Common myeloid progenitor, CD34-positive (primary cell): ENCODE measurements at regions not wholly inside any gene's neighbourhood (a gene's known extent, or its start where the extent isn't known, plus 50 kb on each side); places are given as distances from the start of the nearest gene placed in this dataset.

ENCODE experiments used
- CTCF ChIA-PET: fragments of 350-600 bp; sonication (Branson Sonifier 250); formaldehyde crosslinking; loops from one replicate; lab custom pipeline; 2021; ENCODE audit warnings: antibody characterized with exemption; lab: Charles Lee
- POLR2A ChIA-PET: fragments of 350-600 bp; sonication (Branson Sonifier 250); formaldehyde crosslinking; loops from one replicate; lab custom pipeline; 2021; ENCODE audit warnings: antibody characterized with exemption; lab: Charles Lee
- DNase-seq, 3 donors: peaks; one replicate each; pipeline versions ENCODE4 v3.0.0 to v3.0.0-alpha.2; 2013
- H3K27ac ChIP-seq, 2 experiments: 1 replicate in 1 of 2; 2 replicates in 1 of 2; pipeline ENCODE4 v1.7.0; 2013; ENCODE audit warnings: inconsistent platforms in 2 of 2, low read length in 2 of 2, mild to moderate bottlenecking in 2 of 2, low read depth in 1 of 2, moderate library complexity in 1 of 2; ENCODE audit not compliant: severe bottlenecking in 2 of 2, insufficient read depth in 1 of 2, poor library complexity in 1 of 2
- H3K27me3 ChIP-seq, 5 experiments: replicated peaks in 2 of 5; 1 replicate in 3 of 5; 2 replicates in 2 of 5; pipeline versions ENCODE4 v1.6.1 to v1.7.0; 2013; ENCODE audit warnings: low read length in 4 of 5, mild to moderate bottlenecking in 2 of 5, moderate library complexity in 2 of 5, inconsistent platforms in 1 of 5; ENCODE audit not compliant: insufficient read depth in 5 of 5, control insufficient read depth in 4 of 5
- H3K36me3 ChIP-seq, 4 experiments: 1 replicate in 2 of 4; 2 replicates in 2 of 4; pipeline versions ENCODE4 v1.6.1 to v1.7.0; 2013; ENCODE audit warnings: low read length in 3 of 4, control low read depth in 1 of 4, mild to moderate bottlenecking in 1 of 4; ENCODE audit not compliant: control insufficient read depth in 4 of 4, insufficient read depth in 4 of 4
- H3K4me1 ChIP-seq, 4 experiments: 1 replicate in 3 of 4; 2 replicates in 1 of 4; pipeline versions ENCODE4 v1.6.1 to v1.7.1; 2013; ENCODE audit warnings: low read length in 3 of 4, mild to moderate bottlenecking in 3 of 4, control low read depth in 1 of 4, inconsistent platforms in 1 of 4, moderate library complexity in 1 of 4; ENCODE audit not compliant: control insufficient read depth in 4 of 4, insufficient read depth in 4 of 4; ENCODE audit errors: control extremely low read depth in 1 of 4
- H3K4me3 ChIP-seq, 7 experiments: 1 replicate in 4 of 7; 2 replicates in 3 of 7; pipeline versions ENCODE4 v1.5.1 to v1.7.0; 2013; ENCODE audit warnings: mild to moderate bottlenecking in 7 of 7, low read length in 6 of 7, moderate library complexity in 6 of 7, inconsistent platforms in 2 of 7, low read depth in 2 of 7, control low read depth in 1 of 7; ENCODE audit not compliant: insufficient read depth in 4 of 7, control insufficient read depth in 1 of 7; ENCODE audit errors: extremely low read depth in 1 of 7
- H3K9me3 ChIP-seq, 5 experiments: 1 replicate in 4 of 5; 2 replicates in 1 of 5; pipeline versions ENCODE4 v1.6.1 to v1.7.1; 2013; ENCODE audit warnings: low read length in 4 of 5, mild to moderate bottlenecking in 2 of 5, inconsistent platforms in 1 of 5, low read depth in 1 of 5, moderate library complexity in 1 of 5; ENCODE audit not compliant: control insufficient read depth in 4 of 5, insufficient read depth in 2 of 5; ENCODE audit errors: control extremely low read depth in 1 of 5
- WGBS: methylation state at CpG from one replicate; pipeline ENCODE4 v1.1.5; 2013; ENCODE audit not compliant: insufficient coverage; 5-methylcytosine and 5-hydroxymethylcytosine counted together

DNA sequence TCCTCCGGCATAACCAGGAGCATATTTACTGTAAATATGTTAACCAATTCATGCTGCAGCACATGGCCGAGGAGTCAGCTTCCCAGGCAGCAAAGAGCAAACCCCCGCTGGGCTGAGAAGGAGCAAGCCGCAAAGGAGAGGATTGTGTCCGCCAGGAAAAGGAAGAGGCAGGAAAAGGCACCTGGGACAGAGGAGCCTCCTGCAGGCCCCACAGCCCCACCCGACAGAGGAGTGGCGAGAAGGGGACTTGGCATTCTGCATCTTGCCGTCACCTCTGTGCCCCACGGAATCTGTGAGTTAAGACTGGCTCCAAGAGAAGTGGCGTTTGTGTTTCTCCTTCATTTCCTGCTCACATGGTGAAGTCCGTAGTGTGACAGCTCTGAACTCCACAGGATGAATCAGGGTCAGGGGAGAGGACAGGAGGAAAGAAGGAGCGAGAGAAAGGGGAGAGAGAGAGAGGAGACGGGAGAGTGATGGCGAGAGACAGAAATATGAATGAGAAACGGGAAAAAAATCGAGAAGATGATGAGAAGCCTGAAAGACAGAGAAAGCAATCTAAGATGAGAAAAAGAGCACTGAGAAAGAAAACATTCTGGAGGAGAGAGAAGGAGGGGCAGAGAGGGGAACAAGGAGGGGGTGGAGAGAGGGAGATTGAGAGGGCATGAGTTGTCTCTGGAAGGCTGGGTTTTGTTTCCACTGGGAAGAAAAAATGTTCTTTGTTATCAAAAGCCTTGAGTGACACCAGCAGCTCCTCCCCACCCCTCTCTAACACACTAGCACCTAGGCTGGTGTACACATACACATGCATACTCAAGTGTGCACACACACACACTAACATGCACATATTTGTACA, 489.6 kb downstream of the MN1 start:
- WGBS: 68% methylated on average over 15 of the region's 16 CpGs
- Histone ChIP-seq H3K4me3 (no peak overlapping the region), H3K27ac (no peak overlapping the region), H3K4me1 (peaks cover 0 to 13% (median 10%) of the 10 kb centered on the region in 4 experiments), H3K36me3 (no peaks in the 10 kb centered on the region), H3K27me3 (no peaks in the 10 kb centered on the region), H3K9me3 (no peaks in the 10 kb centered on the region)
- POLR2A ChIA-PET: no interaction called here
- DNase-seq: no peak
- CTCF ChIA-PET: no interaction called here

DNA sequence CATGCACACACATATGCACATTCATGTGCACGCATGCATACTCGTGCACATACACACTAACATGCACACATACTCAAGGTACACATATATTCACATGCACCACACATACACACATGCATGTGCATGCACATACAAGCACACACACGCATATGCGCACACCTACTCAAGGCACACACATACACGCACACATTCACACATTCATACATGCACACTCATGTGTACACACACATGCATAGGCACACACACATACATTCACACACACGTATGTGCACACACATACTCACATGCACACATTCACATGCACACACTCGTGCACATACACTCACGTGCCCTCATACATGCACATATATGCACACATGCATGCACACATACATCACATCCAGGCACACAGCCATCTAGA, 489.0 kb downstream of the MN1 start:
- H3K27ac ChIP-seq: no peak overlapping the region
- peaks cover 0 to 16% (median 13%) of the 10 kb centered on the region in 4 experiments for H3K4me1 ChIP-seq
- ChIA-PET CTCF (no interaction called here), POLR2A (no interaction called here)
- DNase-seq: no peak
- 95% methylated on average over 8 of the region's 8 CpGs for WGBS
- no peaks in the 10 kb centered on the region for H3K36me3 ChIP-seq
- no peaks in the 10 kb centered on the region for H3K27me3 ChIP-seq
- no peak overlapping the region for H3K4me3 ChIP-seq
- H3K9me3 ChIP-seq: no peaks in the 10 kb centered on the region

DNA sequence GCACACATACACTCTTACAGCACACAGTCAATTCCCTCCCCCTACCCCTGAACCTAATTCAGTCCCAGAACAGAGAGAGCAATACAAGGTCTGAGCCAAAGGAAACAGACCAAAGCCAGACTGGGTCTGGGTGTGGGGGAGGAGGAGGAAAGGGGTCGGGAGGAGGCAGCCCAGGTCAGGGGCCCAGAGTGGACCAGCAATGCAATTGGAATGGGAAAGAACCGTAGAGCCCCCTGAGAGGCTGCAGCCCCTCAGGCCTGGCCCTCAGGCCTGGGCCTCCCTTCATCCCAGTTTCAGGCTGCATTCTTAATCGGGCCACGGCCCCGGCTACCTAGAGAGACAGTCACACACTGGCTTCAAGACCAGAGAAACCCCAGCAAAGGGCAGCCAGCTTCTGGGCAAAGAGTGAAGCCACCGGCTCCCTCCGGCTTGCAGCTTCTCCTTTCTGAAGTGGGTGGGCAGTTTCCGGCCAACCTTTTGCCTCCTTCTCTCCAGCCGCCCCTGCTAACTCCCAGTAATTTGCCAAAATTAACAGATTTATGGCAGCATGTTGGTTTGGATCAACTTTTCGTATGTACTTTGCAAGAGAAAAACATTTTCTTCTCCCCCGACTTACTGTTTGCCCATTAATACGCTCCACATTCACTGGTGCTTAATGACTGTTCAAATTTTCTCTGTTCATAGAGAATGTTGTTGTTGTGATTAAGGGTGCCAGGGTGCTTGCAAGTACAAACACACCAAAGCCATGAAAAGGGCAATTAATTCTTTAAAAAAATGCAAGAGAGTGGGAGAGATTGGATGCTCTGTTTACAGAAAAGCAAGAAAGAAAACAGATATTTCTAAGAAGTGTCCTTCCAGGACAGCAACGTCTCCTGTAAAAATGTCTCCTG, 488.3 kb downstream of the MN1 start:
- H3K4me3 ChIP-seq: no peak overlapping the region
- H3K9me3 ChIP-seq: no peaks in the 10 kb centered on the region
- H3K27me3 ChIP-seq: no peaks in the 10 kb centered on the region
- WGBS: 58% methylated on average over 6 of the region's 13 CpGs
- no peaks in the 10 kb centered on the region for H3K36me3 ChIP-seq
- H3K27ac ChIP-seq: no peak overlapping the region
- POLR2A ChIA-PET: no interaction called here
- CTCF ChIA-PET: no interaction called here
- no peak for DNase-seq
- peaks cover 2 to 23% (median 19%) of the 10 kb centered on the region in 4 experiments for H3K4me1 ChIP-seq

DNA sequence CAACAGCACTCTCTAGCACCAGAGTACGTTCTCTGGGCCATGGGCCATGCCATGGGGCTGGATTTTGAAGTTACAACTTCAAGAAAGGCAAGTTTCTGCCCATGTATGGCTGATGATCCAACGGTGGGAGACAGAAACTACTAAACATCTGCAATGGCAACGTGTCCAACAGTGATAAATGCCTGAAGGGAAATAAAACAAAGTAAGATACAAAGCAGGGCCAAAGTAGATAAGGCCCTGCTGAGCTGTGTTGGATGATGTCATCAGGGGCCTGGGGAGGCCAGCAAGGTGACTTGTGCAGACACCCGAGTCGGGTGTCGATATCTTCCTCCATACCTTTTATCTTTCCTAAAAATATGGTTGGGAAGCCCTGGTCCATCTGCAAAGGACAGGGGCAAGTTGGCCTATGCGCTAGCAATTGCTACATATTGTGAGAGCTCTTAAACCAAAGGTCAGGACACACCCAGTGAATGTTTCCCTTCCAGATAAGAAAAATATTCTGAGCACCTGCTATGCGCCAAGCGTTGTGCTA, 487.2 kb downstream of the MN1 start:
- H3K9me3 ChIP-seq: peaks cover 0 to under 1% (median 0%) of the 10 kb centered on the region in 5 experiments
- no peak overlapping the region for H3K27ac ChIP-seq
- H3K4me3 ChIP-seq: no peak overlapping the region
- H3K27me3 ChIP-seq: no peaks in the 10 kb centered on the region
- no peaks in the 10 kb centered on the region for H3K36me3 ChIP-seq
- H3K4me1 ChIP-seq: peaks cover 4 to 32% (median 27%) of the 10 kb centered on the region in 4 experiments
- POLR2A ChIA-PET: no interaction called here
- peak; percentile 65 to 86 (median 75) for DNase-seq
- WGBS: 72% methylated on average over 8 of the region's 9 CpGs
- CTCF ChIA-PET: no interaction called here

DNA sequence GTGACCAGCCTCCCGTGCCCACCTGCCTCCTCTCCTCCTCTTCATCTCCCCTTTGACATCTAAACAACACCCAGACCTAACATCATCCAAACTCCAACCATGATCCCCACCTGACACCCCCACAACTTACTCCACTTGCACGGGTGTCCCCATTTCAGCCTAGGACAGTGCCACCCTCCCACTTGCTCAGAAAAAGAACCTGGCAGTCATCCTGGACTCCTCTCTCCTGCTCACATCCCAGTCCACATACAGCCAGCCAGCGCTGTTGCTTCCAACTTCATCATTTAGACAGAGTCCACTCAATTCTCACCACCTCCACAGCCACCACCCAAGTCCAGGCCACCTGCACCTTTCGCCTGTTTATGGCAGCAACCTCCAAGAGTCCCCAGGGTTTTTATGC, 485.7 kb downstream of the MN1 start:
- POLR2A ChIA-PET: no interaction called here
- Histone ChIP-seq H3K4me3 (no peak overlapping the region), H3K9me3 (peaks cover 0 to 4% (median 0%) of the 10 kb centered on the region in 5 experiments), H3K36me3 (no peaks in the 10 kb centered on the region), H3K4me1 (peaks cover 4 to 32% (median 27%) of the 10 kb centered on the region in 4 experiments), H3K27me3 (no peaks in the 10 kb centered on the region), H3K27ac (no peak overlapping the region)
- CTCF ChIA-PET: no interaction called here
- 95% methylated on average over 4 of the region's 4 CpGs for WGBS
- no peak for DNase-seq

DNA sequence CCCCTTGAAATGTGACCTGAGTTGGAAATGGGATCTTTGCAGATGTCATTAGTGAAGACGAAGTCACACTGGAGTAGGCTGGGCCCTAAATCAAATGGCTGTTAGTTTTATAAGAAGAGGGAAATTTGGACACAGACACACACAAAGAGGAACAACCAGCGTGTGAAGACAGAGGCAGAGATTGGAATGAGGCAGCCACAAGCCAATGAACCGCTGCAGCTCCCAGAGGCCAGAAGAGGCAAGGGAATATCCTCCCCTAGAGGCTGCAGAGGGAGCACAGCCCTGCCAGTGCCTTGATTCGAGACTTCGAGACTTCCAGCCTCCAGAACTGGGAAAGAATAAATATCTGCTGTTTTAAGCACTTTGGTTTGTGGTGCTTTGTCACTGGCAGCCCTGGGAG, 484.5 kb downstream of the MN1 start:
- H3K4me1 ChIP-seq: peaks cover 4 to 32% (median 25%) of the 10 kb centered on the region in 4 experiments
- ChIA-PET POLR2A (no interaction called here), CTCF (no interaction called here)
- no peaks in the 10 kb centered on the region for H3K36me3 ChIP-seq
- H3K9me3 ChIP-seq: peaks cover 0 to 4% (median 0%) of the 10 kb centered on the region in 5 experiments
- WGBS: 81% methylated on average over 3 of the region's 5 CpGs
- H3K27ac ChIP-seq: no peak overlapping the region
- no peak overlapping the region for H3K4me3 ChIP-seq
- DNase-seq: no peak
- H3K27me3 ChIP-seq: no peaks in the 10 kb centered on the region
